Fibroblast of the aortic adventitia (primary cell): ENCODE measurements at regions not wholly inside any gene's neighbourhood (a gene's known extent, or its start where the extent isn't known, plus 50 kb on each side); places are given as distances from the start of the nearest gene placed in this dataset.

ENCODE experiments used
- DNase-seq: peaks from one replicate; pipeline ENCODE4 v3.0.0-alpha.2; 2010; ENCODE audit warnings: low read depth
- H3K4me3 ChIP-seq: 2 replicates; pipeline ENCODE4 v1.5.1; 2011; ENCODE audit warnings: low read depth, mild to moderate bottlenecking, control low read depth, low read length, moderate library complexity
- CTCF ChIP-seq: IDR thresholded peaks from 2 replicates; pipeline ENCODE4 v1.5.1; 2011; ENCODE audit warnings: mild to moderate bottlenecking, low read length, control low read depth, inconsistent platforms; ENCODE audit not compliant: insufficient read depth

DNA sequence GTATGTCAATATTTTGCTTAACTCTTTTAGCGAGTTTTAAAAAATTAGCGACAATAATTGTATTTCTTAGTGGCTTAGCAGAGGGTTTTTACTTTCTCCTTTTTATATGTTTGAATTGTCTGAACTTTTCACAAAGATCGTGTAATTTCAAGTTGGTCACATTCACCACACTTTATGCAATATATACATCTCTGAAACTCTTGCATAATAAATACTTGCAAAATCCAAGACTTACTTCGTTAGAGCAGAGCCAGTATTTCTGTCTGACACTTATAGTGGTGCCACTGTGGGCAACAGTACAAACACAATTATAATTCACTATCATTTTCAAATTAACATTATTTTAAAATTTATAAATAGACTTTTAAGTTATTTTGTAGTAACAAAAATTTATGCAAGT, 62.0 kb downstream of the SUCNR1 start:
- no peak for TF ChIP-seq CTCF
- no peak for DNase-seq
- H3K4me3 ChIP-seq, result no peak overlapping the region

DNA sequence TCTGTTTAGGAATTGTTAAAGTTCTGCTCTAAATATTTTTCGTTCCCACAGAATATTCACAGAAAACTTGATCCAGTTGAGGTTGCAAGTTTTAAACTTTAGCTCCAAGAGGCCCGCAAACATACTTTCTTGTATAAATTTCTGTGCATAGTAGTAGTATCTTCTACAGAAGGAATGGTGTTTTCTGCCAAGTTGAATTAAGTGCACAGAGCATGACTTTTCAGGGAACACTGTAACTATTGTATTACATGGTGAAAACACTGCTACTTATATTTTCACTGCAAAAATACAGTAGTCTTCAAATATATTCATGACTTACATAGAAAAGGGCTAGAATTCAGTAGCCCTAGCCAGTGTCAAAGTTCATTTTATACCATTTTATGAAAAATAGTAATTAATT, 67.0 kb downstream of the SUCNR1 start:
- DNase-seq, result no peak
- no peak overlapping the region for H3K4me3 ChIP-seq
- TF ChIP-seq CTCF, result no peak

- TF ChIP-seq CTCF, result no peak
- H3K4me3 ChIP-seq, result no peak overlapping the region
- no peak for DNase-seq
Measured at GRCh38 chr3:151943539-151943938, 70.1 kb downstream of the SUCNR1 start.

GRCh38 chr3:151944356-151944755, 70.9 kb downstream of the SUCNR1 start:
- TF ChIP-seq CTCF, result no peak
- no peak for DNase-seq
- no peak overlapping the region for H3K4me3 ChIP-seq

DNA sequence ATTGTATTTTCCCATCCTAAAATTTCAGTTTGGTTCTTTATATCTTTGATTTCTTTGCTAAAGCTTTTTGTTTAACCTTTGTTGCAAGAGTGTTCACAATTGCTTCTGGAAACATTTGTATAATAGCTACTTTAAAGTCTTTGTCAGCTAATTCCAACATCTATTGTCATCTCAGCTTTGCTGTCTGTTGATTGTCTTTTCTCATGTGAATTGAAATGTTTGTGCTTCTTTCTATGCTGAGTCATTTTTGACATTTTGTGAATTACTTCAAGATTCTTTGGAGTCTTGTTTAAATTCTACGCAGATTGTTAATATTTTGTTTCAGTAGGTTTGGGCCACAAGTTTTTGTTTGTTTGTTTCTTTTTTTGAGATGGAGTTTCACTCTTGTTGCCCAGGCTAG, 73.2 kb downstream of the SUCNR1 start:
- DNase-seq, result no peak
- no peak for TF ChIP-seq CTCF
- H3K4me3 ChIP-seq, result no peak overlapping the region

DNA sequence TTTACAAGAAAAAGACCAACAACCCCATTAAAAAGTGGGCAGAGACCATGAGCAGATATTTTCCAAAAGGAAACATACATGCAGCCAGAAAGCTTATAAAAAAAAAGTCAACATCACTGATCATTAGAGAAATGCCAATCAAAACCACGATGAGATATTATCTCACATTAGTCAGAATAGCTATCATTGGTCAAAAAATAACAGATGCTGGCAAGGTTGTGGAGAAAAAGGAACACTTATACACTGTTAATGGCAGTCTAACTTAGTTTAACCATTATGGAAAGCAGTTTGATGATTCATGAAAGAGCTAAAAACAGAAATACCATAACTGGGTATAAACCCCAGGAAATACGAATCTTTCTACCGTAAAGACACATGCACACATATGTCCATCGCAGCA, 76.3 kb downstream of the SUCNR1 start:
- TF ChIP-seq CTCF, result no peak
- DNase-seq, result no peak
- H3K4me3 ChIP-seq, result no peak overlapping the region

GRCh38 chr3:151955356-151955755, 81.9 kb downstream of the SUCNR1 start:
- H3K4me3 ChIP-seq, result no peak overlapping the region
- no peak for DNase-seq
- TF ChIP-seq CTCF, result no peak
